GM12874 (cell line): ENCODE measurements at regions not wholly inside any gene's neighbourhood (a gene's known extent, or its start where the extent isn't known, plus 50 kb on each side); places are given as distances from the start of the nearest gene placed in this dataset.

Source experiments
- CTCF ChIP-seq: IDR thresholded peaks from 2 replicates; pipeline ENCODE4 v1.5.1; 2011; ENCODE audit warnings: low read depth, mild to moderate bottlenecking, control low read depth, low read length, moderate library complexity; ENCODE audit not compliant: insufficient read depth

GRCh38 chr4:133537780-133538281 lies 388.7 kb downstream of the PCDH10 start:
- no peak for TF ChIP-seq CTCF

GRCh38 chr4:133524369-133524768 lies 375.3 kb downstream of the PCDH10 start:
- TF ChIP-seq CTCF: no peak

GRCh38 chr4:133513901-133514300 lies 364.8 kb downstream of the PCDH10 start:
- no peak for TF ChIP-seq CTCF

- TF ChIP-seq CTCF: no peak
Observed at GRCh38 chr4:133498149-133498548, 349.1 kb downstream of the PCDH10 start.

GRCh38 chr4:133493776-133494175 lies 344.7 kb downstream of the PCDH10 start:
- TF ChIP-seq CTCF: no peak

GRCh38 chr4:133493241-133493640 lies 344.1 kb downstream of the PCDH10 start:
- TF ChIP-seq CTCF: no peak

- no peak for TF ChIP-seq CTCF
Observed at GRCh38 chr4:133484287-133484686, 335.2 kb downstream of the PCDH10 start.
